SU-DHL-6 (cell line): ENCODE measurements at regions not wholly inside any gene's neighbourhood (a gene's known extent, or its start where the extent isn't known, plus 50 kb on each side); places are given as distances from the start of the nearest gene placed in this dataset.

Experiments
- H2AFZ ChIP-seq: fragments of 200-600 bp; sonication (generic); 2 replicates; pipeline ENCODE4 v1.6.1; 2014; ENCODE audit warnings: low read depth, mild to moderate bottlenecking, moderate library complexity, mixed read lengths, antibody characterized with exemption, low read length; ENCODE audit not compliant: severe bottlenecking
- H3F3A ChIP-seq: fragments of 200-600 bp; shearing (Covaris generic); 2 replicates; pipeline ENCODE4 v1.6.0; 2016; ENCODE audit warnings: antibody characterized with exemption, mild to moderate bottlenecking; ENCODE audit not compliant: insufficient read depth
- H3K27ac ChIP-seq: fragments of 200-600 bp; sonication (generic); 2 replicates; pipeline ENCODE4 v1.5.1; 2016; ENCODE audit warnings: low read depth, mild to moderate bottlenecking, low read length, moderate library complexity, mixed read lengths
- H3K27me3 ChIP-seq: fragments of 200-600 bp; sonication (generic), shearing (Covaris generic); 2 replicates; pipeline ENCODE4 v1.6.0; 2014; ENCODE audit warnings: mild to moderate bottlenecking, low read length
- H3K36me3 ChIP-seq: fragments of 200-600 bp; sonication (generic); 2 replicates; pipeline ENCODE4 v1.6.1; 2014; ENCODE audit warnings: mild to moderate bottlenecking, low read length, mixed read lengths
- H3K4me2 ChIP-seq: fragments of 300-600, 200-600 bp; shearing (Covaris generic), sonication (generic); 2 replicates; pipeline ENCODE4 v1.6.0; 2014; ENCODE audit warnings: low read length, low read depth, mild to moderate bottlenecking; ENCODE audit not compliant: poor library complexity, severe bottlenecking
- H3K4me3 ChIP-seq: fragments of 200-600 bp; sonication (generic); 2 replicates; pipeline ENCODE4 v1.5.1; 2014; ENCODE audit warnings: antibody characterized with exemption, low read length, mild to moderate bottlenecking, mixed read lengths; ENCODE audit not compliant: insufficient read depth, poor library complexity, severe bottlenecking
- H3K79me2 ChIP-seq: fragments of 200-600 bp; sonication (generic); 2 replicates; pipeline ENCODE4 v1.6.1; 2014; ENCODE audit warnings: mild to moderate bottlenecking, low read length, moderate library complexity; ENCODE audit not compliant: insufficient read depth
- H3K9ac ChIP-seq: fragments of 200-600 bp; sonication (generic); 2 replicates; pipeline ENCODE4 v1.7.0; 2014; ENCODE audit warnings: mild to moderate bottlenecking, low read length
- H3K9me2 ChIP-seq: fragments of 200-600 bp; sonication (generic); replicated peaks from 2 replicates; pipeline ENCODE4 v1.6.1; 2014; ENCODE audit warnings: low read length; ENCODE audit not compliant: insufficient read depth
- H3K9me3 ChIP-seq: fragments of 200-600 bp; sonication (generic); 2 replicates; pipeline ENCODE4 v1.6.1; 2014; ENCODE audit warnings: low read length, mixed read lengths; ENCODE audit not compliant: insufficient read depth
- H4K20me1 ChIP-seq: fragments of 200-600 bp; sonication (generic); 2 replicates; pipeline ENCODE4 v1.6.1; 2014; ENCODE audit warnings: low read depth, mild to moderate bottlenecking, antibody characterized with exemption, low read length, moderate library complexity, mixed read lengths
- CTCF ChIP-seq: fragments of 200-600 bp; sonication (generic); IDR thresholded peaks from one replicate; pipeline ENCODE4 v1.5.1; 2017; ENCODE audit warnings: antibody characterized with exemption, mild to moderate bottlenecking, low read length, moderate library complexity; ENCODE audit not compliant: insufficient read depth, poor library complexity, severe bottlenecking
- EZH2phosphoT487 ChIP-seq: fragments of 200-600 bp; sonication (generic), shearing (Covaris generic); conservative IDR thresholded peaks from 2 replicates; pipeline ENCODE4 v1.6.1; 2018; ENCODE audit warnings: mild to moderate bottlenecking, antibody characterized with exemption, low read length, moderate library complexity, mixed read lengths

GRCh38 chr13:21759911-21760310 lies 89.0 kb downstream of the FGF9 start:
- Histone ChIP-seq H3K9me3 (no peaks in the 10 kb centered on the region), H3K79me2 (no peaks in the 10 kb centered on the region), H3K9ac (no peak overlapping the region), H3K9me2 (no peaks in the 10 kb centered on the region), H3K4me2 (no peak overlapping the region), H3K27ac (no peak overlapping the region), H3K4me3 (no peak overlapping the region), H2AFZ (no peak overlapping the region), H4K20me1 (no peaks in the 10 kb centered on the region), H3K36me3 (no peaks in the 10 kb centered on the region), H3F3A (no peaks in the 10 kb centered on the region), H3K27me3 (no peaks in the 10 kb centered on the region)
- no peak for TF ChIP-seq CTCF
- no peak for TF ChIP-seq EZH2phosphoT487

- Histone ChIP-seq H3K9me2 (no peaks in the 10 kb centered on the region), H3K27ac (no peak overlapping the region), H3K4me2 (no peak overlapping the region), H3F3A (no peaks in the 10 kb centered on the region), H3K27me3 (no peaks in the 10 kb centered on the region), H4K20me1 (no peaks in the 10 kb centered on the region), H3K36me3 (no peaks in the 10 kb centered on the region), H2AFZ (no peak overlapping the region), H3K9me3 (no peaks in the 10 kb centered on the region), H3K79me2 (no peaks in the 10 kb centered on the region), H3K4me3 (no peak overlapping the region), H3K9ac (no peak overlapping the region)
- no peak for TF ChIP-seq CTCF
- no peak for TF ChIP-seq EZH2phosphoT487
Measured at GRCh38 chr13:21761770-21762169, 90.9 kb downstream of the FGF9 start.

GRCh38 chr13:21762512-21762911 lies 91.6 kb downstream of the FGF9 start:
- Histone ChIP-seq H3K27ac (no peak overlapping the region), H3K4me2 (no peak overlapping the region), H3F3A (no peaks in the 10 kb centered on the region), H3K36me3 (no peaks in the 10 kb centered on the region), H3K27me3 (no peaks in the 10 kb centered on the region), H2AFZ (no peak overlapping the region), H3K9me3 (no peaks in the 10 kb centered on the region), H3K79me2 (no peaks in the 10 kb centered on the region), H3K9ac (no peak overlapping the region), H4K20me1 (no peaks in the 10 kb centered on the region), H3K9me2 (no peaks in the 10 kb centered on the region), H3K4me3 (no peak overlapping the region)
- TF ChIP-seq EZH2phosphoT487 (no peak), CTCF (no peak)

GRCh38 chr13:21767032-21767431 lies 96.2 kb downstream of the FGF9 start:
- Histone ChIP-seq H4K20me1 (no peaks in the 10 kb centered on the region), H3K27me3 (no peaks in the 10 kb centered on the region), H3K9ac (no peak overlapping the region), H3K4me2 (no peak overlapping the region), H3F3A (no peaks in the 10 kb centered on the region), H3K79me2 (no peaks in the 10 kb centered on the region), H3K4me3 (no peak overlapping the region), H3K36me3 (no peaks in the 10 kb centered on the region), H3K27ac (no peak overlapping the region), H2AFZ (no peak overlapping the region), H3K9me3 (no peaks in the 10 kb centered on the region), H3K9me2 (no peaks in the 10 kb centered on the region)
- TF ChIP-seq CTCF (no peak), EZH2phosphoT487 (no peak)
